Esophagus squamous epithelium (tissue), 4 donors: ENCODE measurements at regions not wholly inside any gene's neighbourhood (a gene's known extent, or its start where the extent isn't known, plus 50 kb on each side); places are given as distances from the start of the nearest gene placed in this dataset.

Source experiments
- POLR2A ChIP-seq, 4 donors: fragments of 450-650 bp; IDR thresholded peaks; one replicate each; pipeline ENCODE4 v1.6.1; 2017; ENCODE audit warnings: antibody characterized with exemption in 4 of 4, mild to moderate bottlenecking in 4 of 4, moderate library complexity in 3 of 4
- TF ChIP-seq, protein P1 (sequence below), 6 experiments: fragments of 450-650 bp in 4 of 6; fragments of 200-600 bp in 2 of 6; sonication (generic) in 2 of 6; IDR thresholded peaks; one replicate each; pipeline ENCODE4 v1.5.1; 2016 to 2019; ENCODE audit warnings: antibody characterized with exemption in 6 of 6, mild to moderate bottlenecking in 4 of 6, moderate library complexity in 4 of 6

DNA sequence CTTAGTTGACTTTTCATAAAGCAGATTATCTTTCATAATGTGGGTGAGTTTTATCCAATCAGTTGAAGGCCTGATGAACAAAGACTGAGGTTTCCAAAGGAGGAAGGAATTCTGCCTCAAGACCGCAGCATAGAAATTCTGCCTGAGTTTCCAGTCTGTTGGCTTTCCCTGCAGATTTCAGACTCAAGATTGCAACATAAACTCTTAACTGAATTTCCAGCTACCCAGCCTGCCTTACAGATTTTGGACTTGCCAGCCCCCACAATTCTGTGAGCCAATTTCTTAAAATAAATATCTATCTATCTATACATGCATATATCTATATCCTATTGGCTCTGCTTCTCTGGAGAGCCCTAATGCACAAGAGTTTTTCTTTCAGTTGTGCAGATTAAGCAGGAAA is 57.3 kb upstream of the SMLR1 start:
- TF ChIP-seq, protein P1, sequence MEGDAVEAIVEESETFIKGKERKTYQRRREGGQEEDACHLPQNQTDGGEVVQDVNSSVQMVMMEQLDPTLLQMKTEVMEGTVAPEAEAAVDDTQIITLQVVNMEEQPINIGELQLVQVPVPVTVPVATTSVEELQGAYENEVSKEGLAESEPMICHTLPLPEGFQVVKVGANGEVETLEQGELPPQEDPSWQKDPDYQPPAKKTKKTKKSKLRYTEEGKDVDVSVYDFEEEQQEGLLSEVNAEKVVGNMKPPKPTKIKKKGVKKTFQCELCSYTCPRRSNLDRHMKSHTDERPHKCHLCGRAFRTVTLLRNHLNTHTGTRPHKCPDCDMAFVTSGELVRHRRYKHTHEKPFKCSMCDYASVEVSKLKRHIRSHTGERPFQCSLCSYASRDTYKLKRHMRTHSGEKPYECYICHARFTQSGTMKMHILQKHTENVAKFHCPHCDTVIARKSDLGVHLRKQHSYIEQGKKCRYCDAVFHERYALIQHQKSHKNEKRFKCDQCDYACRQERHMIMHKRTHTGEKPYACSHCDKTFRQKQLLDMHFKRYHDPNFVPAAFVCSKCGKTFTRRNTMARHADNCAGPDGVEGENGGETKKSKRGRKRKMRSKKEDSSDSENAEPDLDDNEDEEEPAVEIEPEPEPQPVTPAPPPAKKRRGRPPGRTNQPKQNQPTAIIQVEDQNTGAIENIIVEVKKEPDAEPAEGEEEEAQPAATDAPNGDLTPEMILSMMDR (IDR thresholded peaks at IDR 0.05) = no peak
- no peak for TF ChIP-seq POLR2A (IDR thresholded peaks at IDR 0.05)
